Testis (tissue), 2 donors: ENCODE measurements at regions not wholly inside any gene's neighbourhood (a gene's known extent, or its start where the extent isn't known, plus 50 kb on each side); places are given as distances from the start of the nearest gene placed in this dataset.

Source experiments
- DNase-seq: peaks from one replicate; pipeline ENCODE4 v3.0.0-alpha.2; 2019
- H3K27ac ChIP-seq, 2 donors: fragments of 200-600 bp; sonication (generic); one replicate each; pipeline ENCODE4 v1.5.1; 2019
- H3K27me3 ChIP-seq: fragments of 200-600 bp; sonication (generic); one replicate; pipeline ENCODE4 v1.5.1; 2019
- H3K36me3 ChIP-seq: fragments of 200-600 bp; sonication (generic); one replicate; pipeline ENCODE4 v1.5.1; 2017; ENCODE audit warnings: low read depth; ENCODE audit errors: missing control alignments
- H3K4me1 ChIP-seq: fragments of 200-600 bp; sonication (generic); one replicate; pipeline ENCODE4 v1.5.1; 2019
- H3K4me3 ChIP-seq, 2 donors: fragments of 200-600 bp; sonication (generic); one replicate each; pipeline ENCODE4 v1.5.1; 2017 to 2019
- H3K9me3 ChIP-seq: fragments of 200-600 bp; sonication (generic); one replicate; pipeline ENCODE4 v1.5.1; 2017
- POLR2A ChIP-seq: fragments of 450-650 bp; IDR thresholded peaks from one replicate; pipeline ENCODE4 v1.6.1; 2017; ENCODE audit warnings: antibody characterized with exemption, mild to moderate bottlenecking, moderate library complexity
- WGBS, 2 donors: methylation state at CpG; one replicate each; pipeline ENCODE4 v1.1.5; 2018; 5-methylcytosine and 5-hydroxymethylcytosine counted together
- intact Hi-C: fragments of 100-400 bp; cut with DNase I; formaldehyde crosslinking; loops from one replicate; pipeline ENCODE4 v1.15.1; 2023; ENCODE audit warnings: low total_unique reads
- TF ChIP-seq, protein P1 (sequence below), 3 experiments: fragments of 450-650 bp in 2 of 3; fragments of 200-600 bp in 1 of 3; sonication (generic) in 1 of 3; IDR thresholded peaks; one replicate each; pipeline ENCODE4 v1.5.1; 2016 to 2019; ENCODE audit warnings: antibody characterized with exemption in 3 of 3, mild to moderate bottlenecking in 2 of 3, moderate library complexity in 1 of 3

GRCh38 chr10:22111705-22112104 lies 106.1 kb downstream of the EBLN1 start:
- H3K27me3 ChIP-seq: no peaks in the 10 kb centered on the region
- no peaks in the 10 kb centered on the region for H3K36me3 ChIP-seq
- no peak for TF ChIP-seq POLR2A
- TF ChIP-seq, protein P1, sequence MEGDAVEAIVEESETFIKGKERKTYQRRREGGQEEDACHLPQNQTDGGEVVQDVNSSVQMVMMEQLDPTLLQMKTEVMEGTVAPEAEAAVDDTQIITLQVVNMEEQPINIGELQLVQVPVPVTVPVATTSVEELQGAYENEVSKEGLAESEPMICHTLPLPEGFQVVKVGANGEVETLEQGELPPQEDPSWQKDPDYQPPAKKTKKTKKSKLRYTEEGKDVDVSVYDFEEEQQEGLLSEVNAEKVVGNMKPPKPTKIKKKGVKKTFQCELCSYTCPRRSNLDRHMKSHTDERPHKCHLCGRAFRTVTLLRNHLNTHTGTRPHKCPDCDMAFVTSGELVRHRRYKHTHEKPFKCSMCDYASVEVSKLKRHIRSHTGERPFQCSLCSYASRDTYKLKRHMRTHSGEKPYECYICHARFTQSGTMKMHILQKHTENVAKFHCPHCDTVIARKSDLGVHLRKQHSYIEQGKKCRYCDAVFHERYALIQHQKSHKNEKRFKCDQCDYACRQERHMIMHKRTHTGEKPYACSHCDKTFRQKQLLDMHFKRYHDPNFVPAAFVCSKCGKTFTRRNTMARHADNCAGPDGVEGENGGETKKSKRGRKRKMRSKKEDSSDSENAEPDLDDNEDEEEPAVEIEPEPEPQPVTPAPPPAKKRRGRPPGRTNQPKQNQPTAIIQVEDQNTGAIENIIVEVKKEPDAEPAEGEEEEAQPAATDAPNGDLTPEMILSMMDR (IDR thresholded peaks at IDR 0.05): no peak
- H3K4me3 ChIP-seq: no peak overlapping the region
- H3K4me1 ChIP-seq: no peaks in the 10 kb centered on the region
- no peaks in the 10 kb centered on the region for H3K9me3 ChIP-seq
- intact Hi-C loops: no loop called here
- 52 to 88% methylated on average over 3 of the region's 3 CpGs for WGBS, 2 donors
- H3K27ac ChIP-seq: no peak overlapping the region
- DNase-seq: no peak

DNA sequence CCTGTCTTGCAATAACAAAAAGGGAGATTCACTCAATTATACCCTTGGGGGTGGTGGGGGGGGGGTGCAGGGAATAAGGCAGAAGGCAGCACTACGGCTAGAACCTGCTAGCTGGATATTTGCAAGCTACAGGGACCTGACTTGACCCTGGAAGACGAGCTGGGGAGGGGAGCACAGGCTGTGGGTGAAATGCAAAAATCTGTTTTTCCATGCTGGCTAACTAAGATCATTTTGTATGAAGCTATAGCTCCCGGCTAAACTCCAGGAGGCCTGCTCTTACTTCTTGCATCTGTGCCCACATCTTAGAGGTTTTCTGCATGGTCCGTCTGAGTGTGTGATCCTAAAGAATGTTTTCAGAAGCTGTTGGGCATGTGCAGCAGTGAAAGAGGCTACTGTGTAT lies 106.6 kb downstream of the EBLN1 start:
- Histone ChIP-seq H3K36me3 (no peaks in the 10 kb centered on the region), H3K4me1 (no peaks in the 10 kb centered on the region), H3K27me3 (no peaks in the 10 kb centered on the region), H3K9me3 (no peaks in the 10 kb centered on the region), H3K27ac (no peak overlapping the region), H3K4me3 (no peak overlapping the region)
- 52 to 62% methylated on average over 4 of the region's 4 CpGs for WGBS, 2 donors
- TF ChIP-seq POLR2A: no peak
- TF ChIP-seq, protein P1 (IDR thresholded peaks at IDR 0.05): no peak
- intact Hi-C loops: no loop called here
- DNase-seq: no peak

GRCh38 chr10:22110761-22111160 lies 107.1 kb downstream of the EBLN1 start:
- Histone ChIP-seq H3K4me3 (no peak overlapping the region), H3K4me1 (no peaks in the 10 kb centered on the region), H3K9me3 (no peaks in the 10 kb centered on the region), H3K36me3 (no peaks in the 10 kb centered on the region), H3K27me3 (no peaks in the 10 kb centered on the region), H3K27ac (no peak overlapping the region)
- no peak for DNase-seq
- WGBS, 2 donors: 64 to 68% methylated on average over 3 of the region's 3 CpGs
- intact Hi-C loops: no loop called here
- TF ChIP-seq, protein P1 (IDR thresholded peaks at IDR 0.05): no peak
- no peak for TF ChIP-seq POLR2A

- no peaks in the 10 kb centered on the region for H3K36me3 ChIP-seq
- TF ChIP-seq POLR2A: no peak
- H3K27ac ChIP-seq: no peak overlapping the region
- no peaks in the 10 kb centered on the region for H3K9me3 ChIP-seq
- no peaks in the 10 kb centered on the region for H3K4me1 ChIP-seq
- intact Hi-C loops: no loop called here
- no peak for DNase-seq
- H3K4me3 ChIP-seq: no peak overlapping the region
- H3K27me3 ChIP-seq: no peaks in the 10 kb centered on the region
- WGBS, 2 donors: 84 to 93% methylated on average over 4 of the region's 4 CpGs
Observed at GRCh38 chr10:22105270-22105669, 101.7 kb upstream of the DNAJC1 start.

DNA sequence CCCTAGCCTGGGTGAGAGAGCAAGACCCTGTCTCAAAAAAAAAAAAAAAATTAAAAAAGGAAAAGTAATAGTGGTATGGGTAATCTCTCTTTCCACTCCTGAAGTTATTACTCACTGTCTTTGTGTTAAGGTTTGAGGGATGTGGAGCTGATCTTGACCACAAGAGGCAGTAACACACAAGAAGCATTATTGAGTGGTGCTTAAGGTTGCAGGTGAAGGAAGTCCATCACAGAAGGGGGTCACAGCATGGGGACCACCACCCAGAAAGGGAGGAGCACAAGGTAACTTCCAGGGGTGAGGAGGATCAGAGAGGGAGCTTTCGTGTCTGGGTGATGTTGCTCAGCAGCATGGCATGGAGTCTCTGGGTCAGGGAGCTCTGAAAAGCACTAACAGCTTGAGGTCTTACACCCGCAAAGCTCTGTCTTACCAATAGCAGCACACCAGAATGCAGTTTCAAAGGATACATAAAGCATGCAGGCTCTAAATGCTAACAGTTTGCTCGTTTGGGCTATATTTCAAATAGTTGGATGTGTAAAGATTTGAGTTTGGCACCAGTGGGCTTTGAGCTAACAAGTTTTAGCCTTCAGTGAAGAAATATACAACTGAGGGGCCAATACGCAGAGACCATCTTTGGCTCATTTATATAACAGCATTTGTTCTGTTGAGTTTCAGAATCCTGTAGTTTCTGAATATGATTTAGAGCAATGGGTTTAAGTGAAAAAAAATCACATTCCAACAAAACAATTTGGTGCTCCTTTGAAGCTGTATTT lies 100.4 kb upstream of the DNAJC1 start:
- 80 to 86% methylated on average over 4 of the region's 4 CpGs for WGBS, 2 donors
- Histone ChIP-seq H3K27ac (no peak overlapping the region), H3K36me3 (no peaks in the 10 kb centered on the region), H3K4me1 (no peaks in the 10 kb centered on the region), H3K27me3 (no peaks in the 10 kb centered on the region), H3K4me3 (no peak overlapping the region), H3K9me3 (no peaks in the 10 kb centered on the region)
- intact Hi-C loops: no loop called here
- DNase-seq: no peak
- TF ChIP-seq, protein P1 (IDR thresholded peaks at IDR 0.05): peak in 1 of 3 experiments; percentile 14
- no peak for TF ChIP-seq POLR2A
